SK-N-SH (cell line): ENCODE measurements at regions not wholly inside any gene's neighbourhood (a gene's known extent, or its start where the extent isn't known, plus 50 kb on each side); places are given as distances from the start of the nearest gene placed in this dataset.

Experiments
- CTCF ChIA-PET: fragments of 300-600, 350-600 bp; formaldehyde crosslinking; extraction: SDS; loops from one replicate; lab custom pipeline; 2021; lab: Yijun Ruan, JAX
- POLR2A ChIA-PET: fragments of 350-600 bp; sonication (Branson Sonifier 250); formaldehyde crosslinking; extraction: SDS; loops from one replicate; lab custom pipeline; 2020; ENCODE audit warnings: antibody characterized with exemption, inconsistent platforms; lab: Yijun Ruan, JAX
- DNase-seq: peaks from one replicate; pipeline ENCODE4 v3.0.0; 2012
- H2AFZ ChIP-seq: fragments of 200-600 bp; sonication (generic); 2 replicates; pipeline ENCODE4 v1.8.1; 2016; ENCODE audit warnings: antibody characterized with exemption, mild to moderate bottlenecking, low read depth
- H3F3A ChIP-seq: fragments of 200-600 bp; sonication (generic); replicated peaks from 2 replicates; pipeline ENCODE3; 2016; ENCODE audit warnings: antibody characterized with exemption, mild to moderate bottlenecking; ENCODE audit not compliant: insufficient read depth
- H3K27ac ChIP-seq, 2 experiments: fragments of 200-500 bp in 1 of 2; fragments of 200-600 bp in 1 of 2; sonication (Bioruptor generic) in 1 of 2; sonication (generic), shearing (Covaris generic) in 1 of 2; 2 replicates each; pipeline versions ENCODE4 v1.5.1 to v1.6.1; 2014 to 2016; ENCODE audit warnings: low read depth in 2 of 2, inconsistent platforms in 1 of 2, low read length in 1 of 2, mild to moderate bottlenecking in 1 of 2, mixed read lengths in 1 of 2
- H3K27me3 ChIP-seq: fragments of 200-600 bp; sonication (generic), shearing (Covaris generic); 2 replicates; pipeline ENCODE4 v1.6.1; 2016; ENCODE audit warnings: mixed run types; ENCODE audit not compliant: insufficient read depth
- H3K36me3 ChIP-seq, 2 experiments: fragments of 200-500 bp in 1 of 2; fragments of 200-600 bp in 1 of 2; sonication (Bioruptor generic) in 1 of 2; sonication (generic) in 1 of 2; replicated peaks in 1 of 2; 2 replicates each; pipeline versions ENCODE3 to v1.5.1; 2014 to 2016; ENCODE audit warnings: low read length in 1 of 2, mild to moderate bottlenecking in 1 of 2; ENCODE audit not compliant: insufficient read depth in 2 of 2, control insufficient read depth in 1 of 2
- H3K4me1 ChIP-seq, 2 experiments: fragments of 200-500 bp in 1 of 2; fragments of 200-600 bp in 1 of 2; sonication (Bioruptor generic) in 1 of 2; sonication (generic), shearing (Covaris generic) in 1 of 2; 2 replicates each; pipeline versions ENCODE4 v1.5.1 to v1.6.1; 2014 to 2016; ENCODE audit warnings: low read depth in 1 of 2, low read length in 1 of 2, mixed run types in 1 of 2; ENCODE audit not compliant: insufficient read depth in 2 of 2, control insufficient read depth in 1 of 2
- H3K4me2 ChIP-seq: fragments of 200-600 bp; sonication (generic), shearing (Covaris generic); 2 replicates; pipeline ENCODE4 v1.6.1; 2017; ENCODE audit warnings: mixed run types
- H3K4me3 ChIP-seq, 2 experiments: fragments of 200-500 bp in 1 of 2; fragments of 200-600 bp in 1 of 2; sonication (Bioruptor generic) in 1 of 2; sonication (generic), shearing (Covaris generic) in 1 of 2; 2 replicates each; pipeline versions ENCODE4 v1.5.1 to v1.8.1; 2014 to 2016; ENCODE audit warnings: low read depth in 2 of 2, inconsistent platforms in 1 of 2, low read length in 1 of 2, mild to moderate bottlenecking in 1 of 2, mixed read lengths in 1 of 2, moderate library complexity in 1 of 2
- H3K79me2 ChIP-seq: fragments of 200-600 bp; sonication (generic); 2 replicates; pipeline ENCODE4 v1.8.1; 2017; ENCODE audit warnings: mild to moderate bottlenecking; ENCODE audit not compliant: insufficient read depth
- H3K9ac ChIP-seq: fragments of 200-600 bp; sonication (generic); 2 replicates; pipeline ENCODE4 v1.6.1; 2017; ENCODE audit warnings: mixed run types
- H3K9me2 ChIP-seq: fragments of 200-600 bp; sonication (generic); 2 replicates; pipeline ENCODE4 v1.6.1; 2017; ENCODE audit warnings: mixed run types
- H3K9me3 ChIP-seq: fragments of 200-600 bp; sonication (generic); 2 replicates; pipeline ENCODE4 v1.6.1; 2017; ENCODE audit warnings: mixed run types, mild to moderate bottlenecking, moderate library complexity
- H4K20me1 ChIP-seq: fragments of 200-600 bp; sonication (generic); 2 replicates; pipeline ENCODE4 v1.6.1; 2017; ENCODE audit warnings: mild to moderate bottlenecking, mixed run types; ENCODE audit not compliant: insufficient read depth
- CTCF ChIP-seq: fragments of 200-600 bp; sonication (generic); IDR thresholded peaks from 2 replicates; pipeline ENCODE4 v1.6.1; 2017; ENCODE audit warnings: antibody characterized with exemption, mild to moderate bottlenecking, moderate library complexity
- EZH2phosphoT487 ChIP-seq: fragments of 200-600 bp; sonication (generic); IDR thresholded peaks from 2 replicates; pipeline ENCODE4 v1.6.1; 2017; ENCODE audit warnings: low read depth, mixed run types, mild to moderate bottlenecking, antibody characterized with exemption, moderate library complexity, borderline replicate concordance
- FOXJ3 ChIP-seq: sonication (generic); formaldehyde crosslinking; IDR thresholded peaks from 2 replicates; pipeline ENCODE4 v1.5.1; 2020; ENCODE audit warnings: mild to moderate bottlenecking, missing genetic modification reagents
- MEF2A ChIP-seq: IDR thresholded peaks from 2 replicates; pipeline ENCODE4 v1.4.0; 2012; ENCODE audit warnings: low read depth, borderline replicate concordance
- PBX3 ChIP-seq: IDR thresholded peaks from 2 replicates; pipeline ENCODE4; 2012
- RCOR1 ChIP-seq: fragments of 150-350 bp; IDR thresholded peaks from 2 replicates; pipeline ENCODE4 v1.6.1; 2017; ENCODE audit warnings: antibody characterized with exemption, low read length
- REST ChIP-seq: IDR thresholded peaks from 2 replicates; pipeline ENCODE4 v1.6.1; 2012; ENCODE audit warnings: mild to moderate bottlenecking, low read depth, low read length, moderate library complexity
- RXRA ChIP-seq: IDR thresholded peaks from 2 replicates; pipeline ENCODE4 v1.4.0; 2012; ENCODE audit warnings: low read depth, mild to moderate bottlenecking, borderline replicate concordance
- WGBS: methylation state at CpG from one replicate; pipeline ENCODE4 v1.1.6; 2017; ENCODE audit warnings: low lambda C conversion rate; 5-methylcytosine and 5-hydroxymethylcytosine counted together

GRCh38 chr11:119875841-119876600 lies 147.0 kb upstream of the NECTIN1 start:
- Histone ChIP-seq H3K36me3 (no peaks in the 10 kb centered on the region), H3K4me3 (no peak overlapping the region), H2AFZ (no peak overlapping the region), H3K79me2 (no peaks in the 10 kb centered on the region), H3K27me3 (peaks cover 12% of the 10 kb centered on the region; the same call in 1 of the 2 replicates), H3K4me1 (peaks cover 0 to 76% of the 10 kb centered on the region in 2 experiments; a peak in 2 of 4 replicates), H4K20me1 (no peaks in the 10 kb centered on the region), H3K9me2 (no peaks in the 10 kb centered on the region), H3K9ac (no peak overlapping the region), H3K9me3 (no peaks in the 10 kb centered on the region), H3K4me2 (no peak overlapping the region), H3K27ac (peak overlapping the region in 1 of 2 experiments; percentile 97; a peak in 2 of 4 replicates), H3F3A (no peaks in the 10 kb centered on the region)
- TF ChIP-seq RXRA, result no peak
- no peak for TF ChIP-seq EZH2phosphoT487
- no peak for TF ChIP-seq RCOR1
- TF ChIP-seq REST, result no peak
- TF ChIP-seq CTCF, result no peak
- no peak for TF ChIP-seq MEF2A
- TF ChIP-seq FOXJ3 (CRISPR knock-in tag), result no peak
- no peak for TF ChIP-seq PBX3
- WGBS, result 51% methylated on average over 7 of the region's 7 CpGs
- ChIA-PET POLR2A (interaction anchor here (1.0 to 1.6 kb wide), 2 partner anchors 16 to 232 kb away, joined by 3 to 13 read pairs; no protein-coding TSS in a partner anchor), CTCF (interaction anchor here (0.8 to 1.4 kb wide), 4 partner anchors 10 to 293 kb away, joined by 3 to 4 read pairs (median 3); no protein-coding TSS in a partner anchor)
- no peak for DNase-seq
